Activated CD4-positive, alpha-beta T cell treated with anti-CD3 and anti-CD28 coated beads, Interleukin-2, Interleukin-6, amounts not matched to agents 100 ng/mL and 50 ng/mL, durations not matched to agents 16 hours and 8 hours (primary cell): ENCODE measurements at regions not wholly inside any gene's neighbourhood (a gene's known extent, or its start where the extent isn't known, plus 50 kb on each side); places are given as distances from the start of the nearest gene placed in this dataset.

Experiments
- DNase-seq: peaks from one replicate; pipeline ENCODE4 v3.0.0-alpha.2; 2020

DNA sequence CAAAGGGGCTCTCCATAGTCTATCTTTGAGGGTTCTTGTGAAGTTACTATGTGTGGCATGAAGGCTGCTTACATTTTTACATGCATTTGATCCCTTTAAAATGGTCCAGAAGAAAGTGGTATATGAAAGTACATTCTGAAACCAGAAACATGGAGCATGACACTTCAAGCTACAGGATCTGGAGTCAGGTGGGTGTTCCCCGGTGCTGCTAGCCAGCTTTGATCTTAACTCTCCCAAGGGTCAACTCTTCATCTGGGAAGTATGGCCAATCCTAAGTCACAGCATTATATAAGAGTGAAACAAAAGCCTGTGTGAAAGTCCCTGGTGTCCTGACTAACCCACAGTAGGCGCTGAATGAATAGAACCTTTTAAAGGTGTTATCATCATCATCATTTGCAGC is 91.0 kb upstream of the TAS2R1 start:
- DNase-seq, result no peak

DNA sequence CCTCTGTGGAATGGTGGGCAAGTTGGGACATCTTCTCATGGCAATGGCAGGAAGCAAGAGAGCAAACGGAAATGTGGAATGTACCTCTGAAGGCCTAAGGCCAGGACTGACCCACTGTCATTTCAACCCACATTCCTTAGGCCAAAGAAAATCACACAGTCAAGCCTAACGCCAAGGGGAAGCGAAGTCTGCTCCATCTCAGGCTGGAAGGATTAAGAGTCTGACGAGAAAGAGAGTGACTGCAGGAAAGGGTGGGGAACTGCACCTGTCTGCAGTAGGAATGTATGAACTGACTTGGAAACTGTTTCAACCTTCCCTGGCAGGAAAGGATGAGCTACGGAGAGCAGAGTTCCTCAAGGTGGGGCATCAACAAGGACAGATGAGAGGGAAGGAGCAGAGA is 90.2 kb upstream of the TAS2R1 start:
- no peak for DNase-seq

DNA sequence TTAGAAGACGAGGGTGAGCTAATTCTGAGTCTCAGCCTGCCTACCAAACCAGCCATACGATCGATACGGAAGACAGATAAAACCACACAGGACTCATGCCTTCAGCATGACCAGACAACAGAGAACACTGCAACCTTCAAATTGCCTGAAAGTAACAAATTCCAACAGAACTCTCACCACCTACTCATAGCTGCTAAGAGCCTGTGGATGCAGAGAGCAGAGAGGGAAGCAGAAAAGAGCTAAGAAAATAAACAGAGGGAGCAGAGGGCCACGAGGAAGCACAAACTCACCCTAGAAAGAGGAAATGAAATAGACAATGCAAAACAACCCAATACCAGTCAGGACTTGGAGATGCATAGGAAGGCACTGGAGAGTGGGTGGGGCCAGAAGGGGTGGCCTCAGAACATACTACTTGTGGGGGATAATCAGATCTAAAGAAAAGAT is 86.7 kb upstream of the TAS2R1 start:
- no peak for DNase-seq

DNA sequence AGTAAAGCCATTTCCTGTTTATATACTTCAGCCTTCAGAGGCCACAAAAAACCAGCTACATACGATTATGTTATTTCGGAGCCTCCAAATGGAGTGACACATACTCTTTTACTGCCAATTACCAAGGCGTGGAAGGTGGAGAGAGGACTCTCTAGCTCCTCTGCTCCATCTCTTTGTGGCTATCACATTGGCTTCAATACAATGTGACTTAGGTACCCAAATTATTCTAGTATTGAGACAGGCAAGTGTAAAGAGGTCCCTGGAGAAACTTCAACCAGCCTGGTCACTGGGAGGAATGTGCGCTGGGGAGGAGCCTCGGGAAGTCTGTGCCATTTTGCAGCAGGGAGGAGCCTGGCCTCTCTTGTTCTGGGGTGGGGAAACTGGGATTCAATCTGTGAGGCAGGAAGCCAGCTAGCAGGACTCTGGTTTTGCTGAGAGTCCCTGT is 85.8 kb upstream of the TAS2R1 start:
- no peak for DNase-seq

DNA sequence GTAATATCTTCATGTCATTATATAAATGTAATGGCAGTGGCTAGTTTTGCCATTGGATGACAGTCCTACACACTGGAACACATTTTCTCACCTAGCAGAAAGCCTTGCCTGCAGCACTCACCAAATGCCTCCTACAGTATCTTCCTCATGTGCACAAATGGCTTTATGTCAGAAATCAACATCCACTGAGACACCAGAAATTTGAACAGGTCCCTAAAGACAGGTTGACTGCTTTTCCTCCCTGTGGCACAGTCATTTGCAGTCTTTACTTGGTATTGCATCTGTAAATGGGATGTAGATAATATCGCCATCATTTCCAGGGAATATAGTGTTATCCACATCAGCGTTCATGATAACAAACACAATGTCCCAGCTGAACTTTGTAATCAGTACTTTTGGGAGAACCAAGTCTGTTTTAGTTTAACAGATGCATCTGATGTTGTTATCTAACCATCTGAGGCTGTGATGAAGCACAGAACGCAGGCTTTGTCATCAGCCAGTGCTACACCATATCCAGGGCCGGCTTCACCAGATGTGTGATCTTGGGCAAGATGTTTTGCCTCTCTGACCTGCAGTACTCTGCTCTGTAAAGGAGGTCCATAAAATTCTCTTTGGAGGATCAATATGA is 83.9 kb upstream of the TAS2R1 start:
- no peak for DNase-seq

DNA sequence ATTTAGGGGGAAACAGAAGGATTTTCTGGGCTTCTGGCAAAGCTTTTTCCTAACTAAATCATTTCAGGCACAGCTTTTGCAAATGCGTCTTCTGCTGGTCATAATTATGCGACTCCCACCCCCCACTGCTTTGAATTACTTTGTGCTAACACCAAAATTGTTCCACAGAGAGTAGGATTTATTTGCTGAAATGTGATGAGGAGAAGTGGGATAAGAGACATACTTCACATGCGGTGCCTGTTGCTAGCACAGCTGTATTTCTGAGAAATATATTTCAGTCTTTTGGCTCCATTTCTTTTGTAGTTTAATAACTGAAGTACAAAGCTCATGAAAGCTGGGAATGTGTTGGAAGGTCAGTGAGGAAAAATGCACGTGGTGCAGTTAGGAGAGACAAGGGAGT is 83.2 kb upstream of the TAS2R1 start:
- DNase-seq, result no peak

DNA sequence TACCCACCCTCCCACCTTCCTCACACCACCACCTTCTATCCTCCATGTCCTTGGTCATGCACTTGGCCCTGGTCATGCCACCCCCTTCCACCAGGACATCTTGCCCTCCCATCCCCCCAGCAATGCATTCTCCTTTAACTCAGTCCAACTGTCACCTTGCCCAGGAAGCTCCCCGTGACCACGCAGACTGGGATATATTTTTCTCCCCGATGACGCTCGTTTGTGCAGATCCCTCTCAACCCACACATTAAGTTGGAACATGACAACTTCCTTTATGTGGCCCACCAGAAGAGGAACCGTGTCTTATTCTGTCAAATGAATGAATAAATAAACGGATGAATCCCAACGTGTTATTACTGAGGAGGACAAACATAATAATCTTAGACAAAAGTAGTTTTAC is 82.8 kb upstream of the TAS2R1 start:
- no peak for DNase-seq

DNA sequence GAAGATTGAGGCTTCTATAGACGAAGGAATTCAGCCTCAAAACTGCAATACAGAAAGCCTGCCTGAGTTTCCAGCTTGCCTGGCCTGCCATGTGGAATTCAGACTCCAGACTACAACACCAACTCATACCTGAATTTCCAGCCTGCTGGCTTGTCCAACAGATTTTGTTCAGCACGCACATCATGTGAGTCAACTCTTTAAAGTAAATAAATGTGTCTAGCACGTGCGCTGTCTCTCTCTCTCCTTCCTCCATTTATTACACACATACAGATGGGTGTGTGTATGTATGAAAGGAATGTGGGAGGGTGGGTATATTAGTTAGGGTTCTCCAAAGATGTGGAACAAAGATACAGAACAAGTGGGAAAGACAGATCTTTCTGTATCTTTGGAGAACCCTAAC is 82.4 kb upstream of the TAS2R1 start:
- no peak for DNase-seq

DNA sequence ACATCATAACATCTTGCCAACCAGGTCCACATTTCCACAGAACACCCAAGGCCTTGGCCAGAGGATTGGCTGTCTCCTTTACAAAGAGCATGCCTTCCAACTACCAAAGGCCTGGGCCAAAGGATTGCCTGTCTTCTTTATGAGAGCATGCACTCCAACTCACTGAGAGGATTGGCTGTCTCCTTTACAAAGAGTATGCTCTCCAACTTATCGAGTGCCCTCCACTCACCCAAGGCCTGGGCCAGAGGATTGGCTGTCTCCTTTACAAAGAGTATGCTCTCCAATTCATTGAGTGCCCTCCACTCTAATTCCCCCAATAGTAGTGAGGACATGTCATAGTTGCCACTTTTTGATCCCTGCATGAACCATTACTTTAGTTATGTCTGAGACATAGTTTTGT is 79.9 kb upstream of the TAS2R1 start:
- DNase-seq, result no peak

DNA sequence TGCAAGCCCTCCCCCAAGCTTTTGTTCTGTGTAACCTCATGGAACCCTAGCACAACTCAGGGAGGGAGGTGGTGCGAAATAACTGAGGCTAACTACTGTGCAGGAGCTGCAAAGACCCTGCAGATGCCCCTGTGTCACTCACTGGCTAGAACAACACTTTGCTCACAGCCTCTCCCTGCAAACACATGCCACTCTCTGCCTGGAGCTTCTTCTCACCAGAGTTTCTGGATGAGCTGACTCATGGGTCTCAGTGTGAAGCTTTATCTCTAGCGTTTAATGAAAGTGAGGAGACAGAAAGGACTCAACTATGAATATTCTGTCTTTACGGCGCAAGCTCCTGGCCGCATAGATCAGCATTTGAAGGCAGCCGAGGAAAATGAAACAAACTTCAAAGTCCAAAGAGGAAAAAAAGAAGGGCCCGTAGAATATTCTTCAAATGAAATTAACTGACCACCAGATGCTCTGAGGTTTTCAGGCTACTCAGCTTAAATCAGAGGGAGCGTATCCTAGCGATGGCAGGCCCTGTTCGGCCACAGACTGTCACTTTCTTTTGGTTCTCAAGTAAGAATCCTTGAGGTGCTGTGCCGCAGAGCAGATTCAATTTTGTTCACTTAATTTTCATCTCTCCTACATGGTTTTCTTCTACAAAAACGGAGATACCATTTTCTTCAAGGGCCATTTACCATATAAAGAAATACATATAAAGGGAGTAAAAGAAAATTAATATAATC is 77.7 kb upstream of the TAS2R1 start:
- DNase-seq, result no peak

DNA sequence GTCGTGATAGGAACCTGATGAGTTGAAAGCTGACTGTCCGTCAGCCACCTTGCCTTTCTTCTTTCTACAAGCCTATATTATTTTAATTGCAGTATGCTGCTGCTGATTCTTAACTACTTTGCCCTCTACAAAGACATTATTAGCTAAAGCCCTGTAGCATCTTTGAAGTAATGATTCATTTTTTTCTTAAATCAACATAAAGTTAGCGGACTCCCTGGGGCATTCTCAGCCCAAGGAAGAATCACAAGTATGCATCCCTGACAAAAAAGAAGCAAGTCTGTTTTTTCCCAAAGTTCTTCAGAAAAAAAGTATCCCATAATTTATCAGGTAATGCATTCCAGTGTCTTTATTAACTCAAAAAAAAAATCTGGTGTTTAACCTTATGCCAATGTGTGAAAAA is 69.5 kb upstream of the TAS2R1 start:
- DNase-seq, result no peak

DNA sequence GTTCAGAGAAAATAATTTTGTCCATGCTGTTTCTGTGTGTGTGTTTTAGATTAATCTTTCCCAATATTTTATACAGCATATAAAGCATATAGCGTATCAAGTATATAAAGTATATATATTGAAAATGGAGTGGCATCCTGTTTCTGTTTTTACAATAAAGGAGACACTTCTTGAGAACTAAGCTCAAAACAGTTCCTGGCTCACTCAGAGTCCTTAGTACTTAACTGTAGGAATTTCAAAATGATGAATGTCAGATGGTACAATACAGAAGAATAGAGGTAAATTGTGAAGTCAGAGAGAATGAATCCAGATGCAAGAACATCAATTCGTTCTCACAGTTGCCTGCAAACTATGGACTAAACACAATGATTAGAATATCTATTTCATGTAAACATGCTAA is 68.7 kb upstream of the TAS2R1 start:
- DNase-seq, result no peak

DNA sequence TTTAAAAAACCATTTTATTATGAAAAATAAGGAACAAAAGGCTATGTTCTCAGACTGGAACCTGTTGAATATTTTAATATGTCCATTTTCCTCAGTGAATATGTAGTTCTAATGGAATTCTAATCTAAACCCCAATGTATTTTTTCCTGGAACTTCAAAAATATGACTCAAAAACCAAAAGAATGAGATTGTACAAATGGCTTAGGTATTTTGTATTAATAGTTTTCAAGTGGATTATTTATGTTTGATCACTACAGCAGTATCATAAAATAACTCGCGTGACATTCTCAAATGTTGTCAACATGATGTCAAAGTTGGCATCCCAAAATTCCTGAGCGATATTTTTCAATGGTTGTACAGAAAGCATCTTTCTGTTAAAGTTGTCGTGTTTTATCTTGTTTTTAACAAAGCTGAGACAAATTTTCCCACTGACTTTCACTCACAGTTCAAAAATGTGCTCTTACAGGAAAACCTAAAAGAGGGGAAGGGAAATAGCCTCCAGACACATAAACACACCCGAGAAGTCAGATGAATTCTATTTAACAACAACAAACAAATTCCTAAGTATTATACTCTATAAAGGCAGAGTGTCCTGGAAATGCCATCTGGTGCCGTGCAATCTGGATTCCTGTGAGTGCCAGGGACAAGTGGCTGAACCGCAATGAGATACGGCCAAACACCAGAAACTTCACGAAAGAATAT is 68.1 kb upstream of the TAS2R1 start:
- DNase-seq, result no peak

DNA sequence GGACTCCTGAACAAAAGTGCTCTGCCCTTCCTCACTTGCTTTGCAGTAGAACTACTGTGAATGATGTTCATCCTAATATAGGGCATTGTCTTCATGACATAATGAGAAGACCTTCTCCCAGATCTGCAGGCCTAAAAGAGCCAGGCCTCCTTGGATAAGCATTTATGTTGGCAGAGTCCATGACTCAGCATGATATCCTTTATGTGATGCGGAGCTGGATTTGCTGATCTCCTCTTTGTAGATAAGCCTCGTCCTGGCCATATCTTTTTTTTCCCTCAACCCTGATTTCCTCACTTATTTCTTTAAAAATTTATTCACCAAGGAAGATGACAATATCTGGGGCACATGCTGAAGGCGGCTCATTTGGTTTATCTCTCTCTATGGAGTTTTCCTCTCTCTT is 62.4 kb upstream of the TAS2R1 start:
- DNase-seq, result no peak

DNA sequence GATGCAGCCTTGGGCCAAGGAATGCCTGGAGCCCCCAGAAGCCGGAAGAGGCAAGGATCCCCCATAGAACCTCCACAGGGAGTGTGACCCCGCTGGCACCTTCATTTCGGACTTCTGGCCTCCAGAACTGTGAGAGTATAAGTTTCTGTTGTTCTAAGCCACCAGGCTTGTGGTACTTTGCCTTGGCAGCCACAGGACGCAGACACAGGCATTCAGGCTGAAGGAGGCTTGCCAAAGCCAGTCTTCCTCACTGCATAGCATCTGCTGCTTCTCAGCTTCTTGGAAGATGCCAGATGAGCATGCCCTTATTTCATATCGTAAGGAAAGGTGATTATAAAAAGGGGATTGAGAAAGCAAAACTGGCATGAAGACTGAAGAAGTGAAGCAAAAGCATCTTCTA is 61.1 kb upstream of the TAS2R1 start:
- DNase-seq, result no peak

DNA sequence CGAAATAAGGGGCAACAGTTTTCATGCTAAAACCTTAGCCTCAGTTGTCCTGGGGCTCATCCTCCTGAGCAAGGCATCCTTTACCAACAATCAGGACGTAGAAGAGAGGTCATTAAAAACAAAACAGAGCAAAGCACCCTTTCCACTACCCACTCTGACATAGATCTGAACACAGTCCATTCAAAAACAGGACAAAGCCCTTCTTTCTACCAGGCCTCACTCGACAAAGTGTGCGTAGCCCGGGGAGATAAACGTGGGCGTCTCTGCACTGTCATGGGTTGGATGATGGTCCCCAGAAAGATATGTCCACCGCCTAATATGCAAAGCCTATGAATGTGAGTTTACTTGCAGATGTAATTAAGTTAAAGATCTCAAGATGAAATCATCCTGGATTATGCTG is 60.6 kb upstream of the TAS2R1 start:
- no peak for DNase-seq

DNA sequence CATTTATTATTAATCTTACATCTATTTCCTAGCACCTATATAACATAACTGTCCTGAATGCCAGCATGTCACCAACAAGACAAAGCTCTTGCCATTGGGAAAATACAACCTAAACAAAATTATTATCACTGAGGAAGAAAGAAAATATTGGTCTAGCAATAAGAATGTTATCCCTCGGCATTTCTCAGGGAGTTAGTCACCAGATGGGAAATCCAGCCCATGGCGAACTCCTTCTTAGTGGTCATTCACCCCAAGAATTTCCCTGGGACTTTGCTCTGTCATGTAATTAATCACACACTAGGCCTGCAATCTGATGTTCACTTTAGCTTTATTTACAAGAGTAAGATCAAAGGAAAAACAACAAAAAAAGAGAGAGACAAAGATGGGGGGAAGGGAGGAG is 56.1 kb upstream of the TAS2R1 start:
- DNase-seq, result no peak

DNA sequence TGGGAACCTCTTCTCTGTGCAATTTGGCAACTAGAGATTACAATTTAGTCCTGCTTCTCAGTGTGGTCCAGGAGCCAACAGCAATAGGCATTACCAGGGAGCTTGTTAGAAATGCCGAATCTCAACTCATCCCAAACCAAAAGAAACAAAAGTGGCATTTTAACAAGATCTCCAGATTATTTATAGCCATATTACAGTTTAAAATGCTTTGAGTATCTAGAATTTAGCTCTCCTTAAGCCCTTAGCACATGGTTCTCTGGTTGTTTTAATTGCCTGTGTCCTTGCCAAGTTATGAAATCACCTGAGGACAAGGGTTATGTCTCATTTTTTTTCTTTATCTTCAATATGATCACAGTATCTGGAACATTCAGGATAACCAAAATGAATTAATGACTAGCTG is 51.6 kb upstream of the TAS2R1 start:
- DNase-seq, result no peak
